GM12892 (cell line): ENCODE measurements at regions not wholly inside any gene's neighbourhood (a gene's known extent, or its start where the extent isn't known, plus 50 kb on each side); places are given as distances from the start of the nearest gene placed in this dataset.

Experiments
- POLR2A ChIP-seq: IDR thresholded peaks from 2 replicates; pipeline ENCODE4 v1.6.1; 2011; ENCODE audit warnings: low read depth, low read length, control low read depth
- POLR2AphosphoS5 ChIP-seq: IDR thresholded peaks from 2 replicates; pipeline ENCODE4 v1.6.1; 2011; ENCODE audit warnings: low read depth, low read length, control low read depth

- TF ChIP-seq POLR2AphosphoS5 (no peak), POLR2A (no peak)
Observed at GRCh38 chr5:102613661-102614060, 114.9 kb upstream of the SLCO6A1 start.
